H1 (cell line): ENCODE measurements at regions not wholly inside any gene's neighbourhood (a gene's known extent, or its start where the extent isn't known, plus 50 kb on each side); places are given as distances from the start of the nearest gene placed in this dataset.

Source experiments
- CHD2 ChIP-seq: IDR thresholded peaks from 2 replicates; pipeline ENCODE4 v1.6.1; 2012; ENCODE audit warnings: low read length, improper control_type of control experiment
- CTCF ChIP-seq, 3 experiments: IDR thresholded peaks; 1 replicate in 2 of 3; 2 replicates in 1 of 3; pipeline versions ENCODE4 v1.5.1 to v1.6.1; 2011; ENCODE audit warnings: low read length in 3 of 3, mild to moderate bottlenecking in 3 of 3, inconsistent platforms in 2 of 3, low read depth in 1 of 3, moderate library complexity in 1 of 3; ENCODE audit not compliant: insufficient read depth in 1 of 3; ENCODE audit errors: control extremely low read depth in 1 of 3
- JUND ChIP-seq: IDR thresholded peaks from 2 replicates; pipeline ENCODE4 v1.6.1; 2011; ENCODE audit warnings: mild to moderate bottlenecking, improper control_type of control experiment, low read length
- MAX ChIP-seq: IDR thresholded peaks from 2 replicates; pipeline ENCODE4 v1.6.1; 2012; ENCODE audit warnings: inconsistent platforms
- POLR2A ChIP-seq, 2 experiments: IDR thresholded peaks; 1 replicate in 1 of 2; 2 replicates in 1 of 2; pipeline ENCODE4 v1.6.1; 2011; ENCODE audit warnings: low read depth in 2 of 2, low read length in 2 of 2, mild to moderate bottlenecking in 2 of 2; ENCODE audit errors: control extremely low read depth in 1 of 2
- RAD21 ChIP-seq, 2 experiments: IDR thresholded peaks in 1 of 2; conservative IDR thresholded peaks in 1 of 2; 2 replicates each; pipeline ENCODE4 v1.6.1; 2011; ENCODE audit warnings: low read depth in 2 of 2, low read length in 2 of 2, improper control_type of control experiment in 1 of 2, inconsistent platforms in 1 of 2, mild to moderate bottlenecking in 1 of 2, moderate library complexity in 1 of 2
- USF2 ChIP-seq: IDR thresholded peaks from 2 replicates; pipeline ENCODE4 v1.6.1; 2011; ENCODE audit warnings: low read length, improper control_type of control experiment
- YY1 ChIP-seq: IDR thresholded peaks from 2 replicates; pipeline ENCODE4 v1.6.1; 2011; ENCODE audit warnings: low read depth, mild to moderate bottlenecking, low read length
- ZNF274 ChIP-seq: IDR thresholded peaks from 2 replicates; pipeline ENCODE4 v1.7.0; 2012; ENCODE audit warnings: low read length, borderline replicate concordance; ENCODE audit errors: extremely low read depth

- TF ChIP-seq CTCF (IDR thresholded peaks at IDR 0.05; ENCODE audit: control extremely low read depth in 1 of 3, insufficient read depth in 1 of 3, low read depth in 1 of 3, low read length in 3 of 3) (no peak), USF2 (no peak), JUND (no peak), MAX (no peak), ZNF274 (no peak), CHD2 (no peak), YY1 (no peak), RAD21 (IDR thresholded peaks at IDR 0.05 in 1 of 2, conservative IDR thresholded peaks at IDR 0.05 in 1 of 2; ENCODE audit: low read depth in 2 of 2, low read length in 2 of 2) (no peak), POLR2A (IDR thresholded peaks at IDR 0.05; ENCODE audit: control extremely low read depth in 1 of 2, low read depth in 2 of 2, low read length in 2 of 2) (no peak)
Observed at GRCh38 chr1:94324178-94324544, 86.8 kb upstream of the ARHGAP29 start.
